Endothelial cell of umbilical vein (primary cell): ENCODE measurements at regions not wholly inside any gene's neighbourhood (a gene's known extent, or its start where the extent isn't known, plus 50 kb on each side); places are given as distances from the start of the nearest gene placed in this dataset.

ENCODE experiments used
- BruUV-seq: library from RNA; stranded (reverse); fragments of 400-500 nt; replicated peaks from 2 replicates; lab custom pipeline; 2021; lab: Mats Ljungman, UMichigan
- CTCF ChIA-PET: fragments of 300-600, 350-600 bp; sonication (Branson Sonifier 250); formaldehyde crosslinking; loops from one replicate; lab custom pipeline; 2021; ENCODE audit warnings: antibody characterized with exemption, inconsistent platforms; lab: Charles Lee
- POLR2A ChIA-PET: fragments of 300-600, 350-600 bp; sonication (Branson Sonifier 250); formaldehyde crosslinking; loops from one replicate; lab custom pipeline; 2021; ENCODE audit warnings: antibody characterized with exemption, inconsistent platforms; lab: Charles Lee
- DNase-seq: peaks from one replicate; pipeline ENCODE4 v3.0.0-alpha.2; 2011; ENCODE audit warnings: low read depth, low spot score
- FAIRE-seq: peaks from 2 replicates; lab custom pipeline; 2011; peaks lifted over from hg19 to GRCh38; lab: Jason Lieb, UNC
- H2AFZ ChIP-seq: 2 replicates; pipeline ENCODE4 v1.6.0; 2012; ENCODE audit warnings: low read depth, low read length, control low read depth, inconsistent platforms
- H3K27ac ChIP-seq: 2 replicates; pipeline ENCODE4 v1.5.1; 2011; ENCODE audit warnings: low read depth, mild to moderate bottlenecking, control low read depth, low read length, moderate library complexity; ENCODE audit not compliant: insufficient read depth
- H3K27me3 ChIP-seq, 2 experiments: 2 replicates each; pipeline versions ENCODE4 v1.6.0 to v1.6.1; 2011; ENCODE audit warnings: low read length in 2 of 2, mixed read lengths in 1 of 2; ENCODE audit not compliant: control insufficient read depth in 2 of 2, insufficient read depth in 2 of 2
- H3K36me3 ChIP-seq, 2 experiments: 2 replicates in 1 of 2; 3 replicates in 1 of 2; pipeline ENCODE4 v1.5.1; 2011; ENCODE audit warnings: low read length in 2 of 2, mild to moderate bottlenecking in 1 of 2, moderate library complexity in 1 of 2; ENCODE audit not compliant: control insufficient read depth in 2 of 2, insufficient read depth in 2 of 2; ENCODE audit errors: extremely low read depth in 1 of 2
- H3K4me1 ChIP-seq: 3 replicates; pipeline ENCODE4 v1.5.1; 2011; ENCODE audit warnings: mild to moderate bottlenecking, low read length; ENCODE audit not compliant: control insufficient read depth, insufficient read depth; ENCODE audit errors: extremely low read depth
- H3K4me2 ChIP-seq: 2 replicates; pipeline ENCODE4 v1.6.1; 2011; ENCODE audit warnings: low read length, control low read depth, mixed read lengths; ENCODE audit not compliant: insufficient read depth
- H3K4me3 ChIP-seq, 3 experiments: fragments of 200-600 bp in 1 of 3; sonication (generic), shearing (Covaris generic) in 1 of 3; replicated peaks in 1 of 3; 2 replicates each; pipeline ENCODE4 v1.5.1; 2011 to 2016; ENCODE audit warnings: control low read depth in 3 of 3, low read length in 3 of 3, mild to moderate bottlenecking in 2 of 3, inconsistent platforms in 1 of 3, low read depth in 1 of 3, moderate library complexity in 1 of 3; ENCODE audit not compliant: insufficient read depth in 1 of 3
- H3K79me2 ChIP-seq: 2 replicates; pipeline ENCODE4 v1.6.0; 2012; ENCODE audit warnings: low read length, inconsistent platforms; ENCODE audit not compliant: control insufficient read depth, insufficient read depth
- H3K9ac ChIP-seq: replicated peaks from 2 replicates; pipeline ENCODE3; 2011; ENCODE audit warnings: low read length, control low read depth; ENCODE audit not compliant: insufficient read depth; ENCODE audit errors: extremely low read depth
- H3K9me1 ChIP-seq: replicated peaks from 3 replicates; pipeline ENCODE4 v1.6.0; 2011; ENCODE audit warnings: mild to moderate bottlenecking, low read length; ENCODE audit not compliant: control insufficient read depth, insufficient read depth; ENCODE audit errors: extremely low read depth
- H3K9me3 ChIP-seq: replicated peaks from 2 replicates; pipeline ENCODE4 v1.5.1; 2012; ENCODE audit warnings: low read length, inconsistent platforms; ENCODE audit not compliant: control insufficient read depth, insufficient read depth
- H4K20me1 ChIP-seq: replicated peaks from 2 replicates; pipeline ENCODE3; 2011; ENCODE audit warnings: mild to moderate bottlenecking, low read length; ENCODE audit not compliant: control insufficient read depth, insufficient read depth; ENCODE audit errors: extremely low read depth
- GATA2 ChIP-seq: IDR thresholded peaks from 2 replicates; pipeline ENCODE4 v1.7.0; 2011; ENCODE audit warnings: low read depth, mild to moderate bottlenecking, moderate library complexity, mixed read lengths, low read length; ENCODE audit not compliant: insufficient read length, insufficient read depth
- POLR2A ChIP-seq: IDR thresholded peaks from 2 replicates; pipeline ENCODE4 v1.6.1; 2012; ENCODE audit warnings: low read depth, mild to moderate bottlenecking, control low read depth, low read length
- POLR2AphosphoS5 ChIP-seq: IDR thresholded peaks from 2 replicates; pipeline ENCODE4 v1.6.1; 2012; ENCODE audit warnings: low read depth, mild to moderate bottlenecking, control low read depth, low read length, moderate library complexity; ENCODE audit not compliant: insufficient read depth
- dilution Hi-C: fragments of 300-500 bp; cut with MboI; formaldehyde crosslinking; loops from one replicate; pipeline ENCODE4 v1.15.0; 2019; ENCODE audit warnings: low sequenced_read_pairs; ENCODE audit not compliant: extremely low pct_ligation_motif_present
- intact Hi-C: fragments of 100-400 bp; cut with micrococcal nuclease; formaldehyde crosslinking; loops from one replicate; pipeline ENCODE4 v1.10.0; 2022

DNA sequence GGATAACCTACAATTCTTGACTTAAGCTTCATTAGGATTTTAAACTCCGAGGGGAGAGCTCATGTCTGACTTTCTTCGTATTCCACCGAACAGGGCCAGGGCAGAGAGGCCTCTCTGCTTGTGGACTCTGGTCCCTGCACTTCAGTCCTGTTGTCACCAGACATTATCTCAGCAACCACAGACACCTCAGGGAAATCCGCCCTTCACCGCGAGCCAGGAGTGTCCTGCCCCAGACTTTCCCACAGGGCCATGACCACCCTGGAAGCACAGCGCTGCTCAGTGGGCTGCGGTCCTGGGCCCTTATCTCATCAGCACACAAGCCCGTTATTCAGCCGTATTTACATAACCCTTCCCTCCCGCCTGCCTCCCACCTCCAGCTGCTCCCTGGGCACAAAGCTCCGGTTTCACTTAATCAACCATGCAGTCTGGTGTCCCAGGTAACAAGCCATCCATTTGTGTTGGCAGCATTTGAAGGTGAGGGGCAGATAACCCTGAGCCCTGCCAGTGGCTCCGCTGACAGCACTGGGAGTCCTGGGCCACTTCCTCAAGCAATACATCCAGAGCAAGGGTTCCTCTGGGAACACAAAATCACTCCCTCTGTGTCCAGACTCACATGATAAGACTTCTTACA lies 122.8 kb upstream of the RAB4A start:
- Histone ChIP-seq H3K4me3 (no peak overlapping the region), H3K9me1 (no peaks in the 10 kb centered on the region), H3K9me3 (no peaks in the 10 kb centered on the region), H3K27me3 (no peaks in the 10 kb centered on the region), H3K36me3 (no peaks in the 10 kb centered on the region), H3K4me1 (no peaks in the 10 kb centered on the region), H3K4me2 (no peak overlapping the region), H3K79me2 (no peaks in the 10 kb centered on the region), H3K9ac (no peak overlapping the region), H4K20me1 (no peaks in the 10 kb centered on the region), H3K27ac (no peak overlapping the region), H2AFZ (no peak overlapping the region)
- no TSS peak for BruUV-seq
- FAIRE-seq, result no peak
- no peak for TF ChIP-seq GATA2
- intact Hi-C loops, result no loop called here
- POLR2A ChIA-PET, result no interaction called here
- dilution Hi-C loops, result no loop called here
- CTCF ChIA-PET, result no interaction called here
- DNase-seq, result no peak

DNA sequence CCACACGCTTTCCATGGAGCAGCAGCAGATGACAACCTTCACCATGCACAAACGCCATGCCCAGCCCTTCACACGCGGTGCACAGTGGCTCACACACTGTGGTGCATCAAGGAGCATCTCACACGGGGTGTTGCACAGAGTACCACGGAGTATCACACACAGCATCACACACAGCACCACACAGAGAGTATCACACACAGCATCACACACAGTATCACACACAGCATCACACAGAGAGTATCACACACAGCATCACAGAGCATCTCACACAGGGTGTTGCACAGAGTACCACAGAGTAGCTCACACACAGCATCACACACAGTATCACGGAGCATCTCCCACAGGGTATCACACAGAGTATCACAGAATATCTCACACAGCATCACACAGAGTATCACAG lies 122.2 kb upstream of the RAB4A start:
- Histone ChIP-seq H3K27me3 (no peaks in the 10 kb centered on the region), H3K9me1 (no peaks in the 10 kb centered on the region), H3K4me3 (no peak overlapping the region), H3K27ac (no peak overlapping the region), H2AFZ (no peak overlapping the region), H3K4me1 (no peaks in the 10 kb centered on the region), H4K20me1 (no peaks in the 10 kb centered on the region), H3K79me2 (no peaks in the 10 kb centered on the region), H3K9ac (no peak overlapping the region), H3K9me3 (no peaks in the 10 kb centered on the region), H3K4me2 (no peak overlapping the region), H3K36me3 (no peaks in the 10 kb centered on the region)
- DNase-seq (no peak), FAIRE-seq (no peak)
- POLR2A ChIA-PET, result no interaction called here
- no TSS peak for BruUV-seq
- CTCF ChIA-PET, result no interaction called here
- dilution Hi-C loops, result no loop called here
- TF ChIP-seq POLR2AphosphoS5 (no peak), POLR2A (no peak), GATA2 (no peak)
- intact Hi-C loops, result no loop called here
